Prostate gland (tissue), 2 donors: ENCODE measurements at regions not wholly inside any gene's neighbourhood (a gene's known extent, or its start where the extent isn't known, plus 50 kb on each side); places are given as distances from the start of the nearest gene placed in this dataset.

Experiments
- DNase-seq: peaks from one replicate; pipeline ENCODE4 v3.0.0-alpha.2; 2019; ENCODE audit warnings: low spot score
- H3K27ac ChIP-seq, 2 donors: fragments of 200-600 bp; sonication (generic); 2 replicates each; pipeline ENCODE4 v1.5.1; 2017 to 2019
- H3K27me3 ChIP-seq: fragments of 200-600 bp; sonication (generic); replicated peaks from 2 replicates; pipeline ENCODE4 v1.5.1; 2019; ENCODE audit not compliant: insufficient read depth
- H3K36me3 ChIP-seq, 2 donors: fragments of 200-600 bp; sonication (generic); 1 replicate in 1 of 2; 2 replicates in 1 of 2; pipeline versions ENCODE4 v1.5.1 to v1.8.1; 2017 to 2019
- H3K4me1 ChIP-seq: fragments of 200-600 bp; sonication (generic); replicated peaks from 2 replicates; pipeline ENCODE4 v1.5.1; 2019
- H3K4me3 ChIP-seq, 2 donors: fragments of 200-600 bp; sonication (generic); 2 replicates each; pipeline ENCODE4 v1.5.1; 2017 to 2019
- H3K9me3 ChIP-seq: fragments of 200-600 bp; sonication (generic); 2 replicates; pipeline ENCODE4 v1.5.1; 2017
- POLR2A ChIP-seq: fragments of 450-650 bp; IDR thresholded peaks from one replicate; pipeline ENCODE4 v1.6.1; 2016; ENCODE audit warnings: antibody characterized with exemption, mild to moderate bottlenecking
- POLR2AphosphoS5 ChIP-seq: sonication (generic); formaldehyde crosslinking; IDR thresholded peaks from one replicate; pipeline ENCODE4 v1.6.1; 2017; ENCODE audit warnings: antibody characterized with exemption
- WGBS: methylation state at CpG from one replicate; pipeline ENCODE4 v1.1.5; 2018; 5-methylcytosine and 5-hydroxymethylcytosine counted together
- intact Hi-C: fragments of 100-400 bp; cut with DNase I; formaldehyde crosslinking; loops from one replicate; pipeline ENCODE4 v1.14.2; 2022
- TF ChIP-seq, protein P1 (sequence below), 4 experiments: fragments of 200-600 bp in 2 of 4; fragments of 450-650 bp in 2 of 4; sonication (generic) in 2 of 4; IDR thresholded peaks; 1 replicate in 3 of 4; 2 replicates in 1 of 4; pipeline ENCODE4 v1.5.1; 2016 to 2019; ENCODE audit warnings: antibody characterized with exemption in 4 of 4, mild to moderate bottlenecking in 2 of 4, moderate library complexity in 2 of 4

GRCh38 chr4:154928640-154929257 is 147.7 kb downstream of the RBM46 start:
- no peak for DNase-seq
- TF ChIP-seq, protein P1, sequence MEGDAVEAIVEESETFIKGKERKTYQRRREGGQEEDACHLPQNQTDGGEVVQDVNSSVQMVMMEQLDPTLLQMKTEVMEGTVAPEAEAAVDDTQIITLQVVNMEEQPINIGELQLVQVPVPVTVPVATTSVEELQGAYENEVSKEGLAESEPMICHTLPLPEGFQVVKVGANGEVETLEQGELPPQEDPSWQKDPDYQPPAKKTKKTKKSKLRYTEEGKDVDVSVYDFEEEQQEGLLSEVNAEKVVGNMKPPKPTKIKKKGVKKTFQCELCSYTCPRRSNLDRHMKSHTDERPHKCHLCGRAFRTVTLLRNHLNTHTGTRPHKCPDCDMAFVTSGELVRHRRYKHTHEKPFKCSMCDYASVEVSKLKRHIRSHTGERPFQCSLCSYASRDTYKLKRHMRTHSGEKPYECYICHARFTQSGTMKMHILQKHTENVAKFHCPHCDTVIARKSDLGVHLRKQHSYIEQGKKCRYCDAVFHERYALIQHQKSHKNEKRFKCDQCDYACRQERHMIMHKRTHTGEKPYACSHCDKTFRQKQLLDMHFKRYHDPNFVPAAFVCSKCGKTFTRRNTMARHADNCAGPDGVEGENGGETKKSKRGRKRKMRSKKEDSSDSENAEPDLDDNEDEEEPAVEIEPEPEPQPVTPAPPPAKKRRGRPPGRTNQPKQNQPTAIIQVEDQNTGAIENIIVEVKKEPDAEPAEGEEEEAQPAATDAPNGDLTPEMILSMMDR (IDR thresholded peaks at IDR 0.05), result no peak
- TF ChIP-seq POLR2AphosphoS5, result no peak
- no peak for TF ChIP-seq POLR2A
- H3K27me3 ChIP-seq, result no peaks in the 10 kb centered on the region
- H3K27ac ChIP-seq, result no peak overlapping the region
- H3K4me1 ChIP-seq, result no peaks in the 10 kb centered on the region
- H3K4me3 ChIP-seq, result no peak overlapping the region
- 62% methylated on average over 6 of the region's 6 CpGs for WGBS
- H3K36me3 ChIP-seq, result no peaks in the 10 kb centered on the region
- H3K9me3 ChIP-seq, result no peaks in the 10 kb centered on the region
- intact Hi-C loops, result no loop called here

- 100% methylated on average over 3 of the region's 3 CpGs for WGBS
- Histone ChIP-seq H3K9me3 (no peaks in the 10 kb centered on the region), H3K4me1 (no peaks in the 10 kb centered on the region), H3K27me3 (no peaks in the 10 kb centered on the region), H3K4me3 (no peak overlapping the region), H3K36me3 (no peaks in the 10 kb centered on the region), H3K27ac (no peak overlapping the region)
- TF ChIP-seq POLR2AphosphoS5 (no peak), POLR2A (no peak)
- TF ChIP-seq, protein P1 (IDR thresholded peaks at IDR 0.05), result no peak
- intact Hi-C loops, result no loop called here
- DNase-seq, result no peak
Observed at GRCh38 chr4:154936873-154937272, 155.8 kb downstream of the RBM46 start.

DNA sequence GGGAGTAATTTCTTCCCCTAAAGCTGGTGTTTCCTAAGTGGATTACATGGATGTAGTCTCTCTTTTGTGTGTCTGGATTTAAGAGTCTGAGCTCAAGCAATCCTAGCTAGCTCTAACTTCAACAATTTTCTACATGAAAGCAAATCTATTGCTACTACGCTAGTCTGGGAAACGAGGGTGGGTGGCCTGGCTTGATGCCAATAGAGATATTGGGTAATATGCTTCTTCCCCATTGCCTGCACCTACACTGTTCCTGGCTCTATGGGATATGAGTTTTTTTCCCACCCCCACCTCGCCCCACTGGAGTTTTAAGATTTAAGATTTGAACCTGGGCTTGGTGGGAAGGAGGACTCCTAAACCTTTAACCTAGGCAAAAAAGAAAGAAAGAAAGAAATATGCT is 158.8 kb downstream of the RBM46 start:
- no peak for TF ChIP-seq POLR2AphosphoS5
- TF ChIP-seq POLR2A, result no peak
- TF ChIP-seq, protein P1 (IDR thresholded peaks at IDR 0.05), result no peak
- no peak for DNase-seq
- H3K4me3 ChIP-seq, result no peak overlapping the region
- H3K9me3 ChIP-seq, result no peaks in the 10 kb centered on the region
- H3K27me3 ChIP-seq, result no peaks in the 10 kb centered on the region
- H3K4me1 ChIP-seq, result no peaks in the 10 kb centered on the region
- 52% methylated on average over 3 of the region's 3 CpGs for WGBS
- H3K36me3 ChIP-seq, result no peaks in the 10 kb centered on the region
- no peak overlapping the region for H3K27ac ChIP-seq
- intact Hi-C loops, result no loop called here

GRCh38 chr4:154942176-154942575 is 161.1 kb downstream of the RBM46 start:
- intact Hi-C loops, result no loop called here
- no peaks in the 10 kb centered on the region for H3K36me3 ChIP-seq
- H3K27ac ChIP-seq, result no peak overlapping the region
- H3K27me3 ChIP-seq, result no peaks in the 10 kb centered on the region
- no peaks in the 10 kb centered on the region for H3K9me3 ChIP-seq
- no peak for DNase-seq
- H3K4me1 ChIP-seq, result no peaks in the 10 kb centered on the region
- no peak overlapping the region for H3K4me3 ChIP-seq
- TF ChIP-seq POLR2A (no peak), POLR2AphosphoS5 (no peak)
- TF ChIP-seq, protein P1 (IDR thresholded peaks at IDR 0.05), result no peak

- H3K9me3 ChIP-seq, result no peaks in the 10 kb centered on the region
- H3K27me3 ChIP-seq, result no peaks in the 10 kb centered on the region
- TF ChIP-seq, protein P1 (IDR thresholded peaks at IDR 0.05), result no peak
- TF ChIP-seq POLR2AphosphoS5, result no peak
- no peak for TF ChIP-seq POLR2A
- intact Hi-C loops, result no loop called here
- DNase-seq, result no peak
- H3K4me3 ChIP-seq, result no peak overlapping the region
- WGBS, result 63% methylated on average over 4 of the region's 4 CpGs
- H3K36me3 ChIP-seq, result no peaks in the 10 kb centered on the region
- H3K27ac ChIP-seq, result no peak overlapping the region
- no peaks in the 10 kb centered on the region for H3K4me1 ChIP-seq
Observed at GRCh38 chr4:154944996-154945395, 163.9 kb downstream of the RBM46 start.
